ENCODE measurements at regions not wholly inside any gene's neighbourhood (a gene's known extent, or its start where the extent isn't known, plus 50 kb on each side); places are given as distances from the start of the nearest gene placed in this dataset.

- no peak for TF ChIP-seq CHD7 (IDR thresholded peaks at IDR 0.05; ENCODE audit: insufficient replicate concordance, low read length)
- no peak for TF ChIP-seq GABPA (IDR thresholded peaks at IDR 0.05; ENCODE audit: borderline replicate concordance, insufficient read depth, low read length)
- TF ChIP-seq SP2 (IDR thresholded peaks at IDR 0.05; ENCODE audit: low read length) = no peak
- TF ChIP-seq ATF3 (IDR thresholded peaks at IDR 0.05; ENCODE audit: insufficient read depth, low read depth, low read length) = no peak
- TF ChIP-seq EP300 (IDR thresholded peaks at IDR 0.05; ENCODE audit: borderline replicate concordance in 1 of 2, low read depth in 2 of 2, low read length in 2 of 2) = no peak
- TF ChIP-seq JUND (IDR thresholded peaks at IDR 0.05; ENCODE audit: low read length) = no peak
- TF ChIP-seq CTCF (IDR thresholded peaks at IDR 0.05; ENCODE audit: control extremely low read depth in 1 of 3, insufficient read depth in 1 of 3, low read depth in 1 of 3, low read length in 3 of 3) = no peak
- no peak for TF ChIP-seq TBP (IDR thresholded peaks at IDR 0.05; ENCODE audit: low read depth, low read length)
- no peak for TF ChIP-seq KDM5A (IDR thresholded peaks at IDR 0.05; ENCODE audit: low read length)
Observed at GRCh38 chr2:235134420-235134819, 182.6 kb downstream of the SH3BP4 start (continued).
